GM21515 (cell line): ENCODE measurements at regions not wholly inside any gene's neighbourhood (a gene's known extent, or its start where the extent isn't known, plus 50 kb on each side); places are given as distances from the start of the nearest gene placed in this dataset.
"Not testable (repeated sequence)": the region's sequence is repeated elsewhere in the genome, so short reads cannot be mapped to it uniquely, and the experiment has no call there.

Experiments
- ATAC-seq: cut with Tn5 transposase; IDR thresholded peaks from one replicate; pipeline ENCODE4 v1.9.1; 2021; ENCODE audit not compliant: unreplicated experiment

GRCh38 chr4:177796841-177797240, 354.6 kb upstream of the AGA start:
- ATAC-seq = no peak

- no peak for ATAC-seq
These were observed 355.9 kb upstream of the AGA start for GRCh38 chr4:177798161-177798560.

- ATAC-seq = no peak
These were observed 359.9 kb upstream of the AGA start for GRCh38 chr4:177802162-177802561.

GRCh38 chr4:177802661-177803060, 360.4 kb upstream of the AGA start:
- no peak for ATAC-seq

GRCh38 chr4:177803151-177803550, 360.9 kb upstream of the AGA start:
- ATAC-seq = no peak

GRCh38 chr4:177809791-177810190, 367.6 kb upstream of the AGA start:
- ATAC-seq = no peak

GRCh38 chr4:177810220-177810619, 368.0 kb upstream of the AGA start:
- no peak for ATAC-seq

- not testable (repeated sequence) for ATAC-seq
These were observed 376.2 kb upstream of the AGA start for GRCh38 chr4:177818392-177818791.

- ATAC-seq = no peak
These were observed 384.7 kb upstream of the AGA start for GRCh38 chr4:177826973-177827372.

GRCh38 chr4:177841258-177841657, 399.0 kb upstream of the AGA start:
- no peak for ATAC-seq

- ATAC-seq = no peak
These were observed 411.0 kb upstream of the AGA start for GRCh38 chr4:177853229-177853628.

- ATAC-seq = no peak
These were observed 413.4 kb upstream of the AGA start for GRCh38 chr4:177855507-177856197.

- ATAC-seq = no peak
These were observed 417.9 kb upstream of the AGA start for GRCh38 chr4:177860171-177860570.

- ATAC-seq = no peak
These were observed 419.4 kb upstream of the AGA start for GRCh38 chr4:177861551-177862094.

GRCh38 chr4:177862541-177863176, 420.4 kb upstream of the AGA start:
- no peak for ATAC-seq

- ATAC-seq = no peak
These were observed 437.6 kb upstream of the AGA start for GRCh38 chr4:177879851-177880250.

- ATAC-seq = no peak
These were observed 452.9 kb upstream of the AGA start for GRCh38 chr4:177895136-177895535.

GRCh38 chr4:177901786-177902185, 459.5 kb upstream of the AGA start:
- no peak for ATAC-seq

GRCh38 chr4:177902386-177902785, 460.1 kb upstream of the AGA start:
- no peak for ATAC-seq

- no peak for ATAC-seq
These were observed 465.6 kb upstream of the AGA start for GRCh38 chr4:177907736-177908424.

- no peak for ATAC-seq
These were observed 479.5 kb upstream of the AGA start for GRCh38 chr4:177921715-177922114.

GRCh38 chr4:177923888-177924287, 481.7 kb upstream of the AGA start:
- ATAC-seq = no peak
